PC-3 (cell line): ENCODE measurements at regions not wholly inside any gene's neighbourhood (a gene's known extent, or its start where the extent isn't known, plus 50 kb on each side); places are given as distances from the start of the nearest gene placed in this dataset.

Experiments used
- ATAC-seq: fragments of 200-7000 bp; cut with Tn5 transposase; 2 replicates; pipeline ENCODE4 v1.9.1; 2020; ENCODE audit warnings: mild to moderate bottlenecking, moderate library complexity
- BruUV-seq: library from RNA; stranded (reverse); fragments of 400-500 nt; replicated peaks from 2 replicates; lab custom pipeline; 2021; lab: Mats Ljungman, UMichigan
- CTCF ChIA-PET: fragments of 300-600 bp; sonication (Branson Sonifier 250); formaldehyde crosslinking; loops from one replicate; lab custom pipeline; 2022; ENCODE audit warnings: antibody characterized with exemption; lab: Charles Lee
- POLR2A ChIA-PET: fragments of 300-600 bp; sonication (Branson Sonifier 250); formaldehyde crosslinking; loops from one replicate; lab custom pipeline; 2022; ENCODE audit warnings: antibody characterized with exemption; ENCODE audit not compliant: unreplicated experiment; lab: Charles Lee
- DNase-seq: peaks from one replicate; pipeline ENCODE4 v3.0.0-alpha.2; 2015
- H2AFZ ChIP-seq: fragments of 300-600 bp; sonication (generic); 2 replicates; pipeline ENCODE4 v1.6.0; 2016; ENCODE audit warnings: antibody characterized with exemption, low read length
- H3F3A ChIP-seq: fragments of 300-600 bp; sonication (generic); one replicate; pipeline ENCODE4 v1.6.0; 2017; ENCODE audit warnings: antibody characterized with exemption, low read length, control low read depth, mild to moderate bottlenecking; ENCODE audit not compliant: unreplicated experiment
- H3K27ac ChIP-seq: fragments of 300-600 bp; sonication (generic); 2 replicates; pipeline ENCODE4 v1.5.1; 2016; ENCODE audit warnings: mild to moderate bottlenecking, low read length
- H3K27me3 ChIP-seq: fragments of 300-600 bp; sonication (generic); 2 replicates; pipeline ENCODE4 v1.6.1; 2016; ENCODE audit warnings: low read length, mixed read lengths
- H3K36me3 ChIP-seq: fragments of 300-600 bp; sonication (generic); 2 replicates; pipeline ENCODE4 v1.6.1; 2016; ENCODE audit warnings: low read depth, mixed run types, low read length, mixed read lengths
- H3K4me1 ChIP-seq: fragments of 300-600 bp; sonication (generic); 2 replicates; pipeline ENCODE4 v1.5.1; 2016; ENCODE audit warnings: low read length; ENCODE audit not compliant: insufficient read depth
- H3K4me2 ChIP-seq: fragments of 300-600 bp; sonication (generic); 2 replicates; pipeline ENCODE4 v1.6.0; 2016; ENCODE audit warnings: low read length
- H3K4me3 ChIP-seq: fragments of 300-600 bp; sonication (generic); 2 replicates; pipeline ENCODE4 v1.5.1; 2016; ENCODE audit warnings: mild to moderate bottlenecking, low read length, mixed read lengths
- H3K79me2 ChIP-seq: fragments of 300-600 bp; sonication (generic); 2 replicates; pipeline ENCODE4 v1.6.1; 2017; ENCODE audit warnings: low read length, mixed read lengths
- H3K9ac ChIP-seq: fragments of 300-600 bp; sonication (generic); 2 replicates; pipeline ENCODE4 v1.6.0; 2016; ENCODE audit warnings: mild to moderate bottlenecking, low read length
- H3K9me2 ChIP-seq: fragments of 300-600 bp; sonication (generic); replicated peaks from 2 replicates; pipeline ENCODE4 v1.6.1; 2016; ENCODE audit warnings: mixed run types, low read length, mixed read lengths
- H3K9me3 ChIP-seq: fragments of 300-600 bp; sonication (generic); 2 replicates; pipeline ENCODE4 v1.6.1; 2016; ENCODE audit warnings: low read length, mixed read lengths
- H4K20me1 ChIP-seq: fragments of 300-600 bp; sonication (generic); 2 replicates; pipeline ENCODE4 v1.6.1; 2016; ENCODE audit warnings: low read length, mixed read lengths
- CTCF ChIP-seq: fragments of 300-600 bp; sonication (generic); conservative IDR thresholded peaks from 2 replicates; pipeline ENCODE4 v1.5.1; 2017; ENCODE audit warnings: antibody characterized with exemption, low read depth, mild to moderate bottlenecking, low read length
- EZH2 ChIP-seq: fragments of 300-600 bp; sonication (generic); IDR thresholded peaks from one replicate; pipeline ENCODE4 v1.6.1; 2017; ENCODE audit warnings: antibody characterized with exemption, mild to moderate bottlenecking, low read length; ENCODE audit not compliant: unreplicated experiment
- EZH2phosphoT487 ChIP-seq: fragments of 300-600 bp; sonication (generic); IDR thresholded peaks from 2 replicates; pipeline ENCODE4 v1.6.1; 2018; ENCODE audit warnings: mild to moderate bottlenecking, antibody characterized with exemption, low read length, borderline replicate concordance
- intact Hi-C: fragments of 100-400 bp; cut with micrococcal nuclease; formaldehyde crosslinking; loops from 2 replicates; pipeline ENCODE4 v1.9.0; 2023

DNA sequence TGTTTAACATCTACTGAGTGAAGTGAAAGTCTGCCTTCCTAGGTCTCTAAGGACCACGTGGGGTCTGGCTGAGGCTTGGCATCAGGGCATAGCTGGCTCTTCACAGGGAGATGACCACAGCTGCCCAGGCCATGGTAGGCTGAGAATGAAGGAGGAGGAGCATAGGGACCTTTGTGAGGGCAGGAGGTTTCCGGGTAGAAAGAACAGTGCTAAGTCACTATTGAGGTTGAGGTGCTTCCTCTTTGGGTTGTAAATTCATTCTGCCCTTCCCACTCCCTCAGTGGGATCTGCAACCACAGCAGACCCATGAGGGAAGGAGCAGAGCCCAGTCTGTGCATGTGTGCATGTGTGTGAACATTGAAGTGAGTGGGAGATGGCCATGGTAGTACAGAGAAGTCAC lies 909.6 kb downstream of the VRK1 start:
- Histone ChIP-seq H3K9me3 (no peaks in the 10 kb centered on the region), H3K4me2 (no peak overlapping the region), H3K36me3 (no peaks in the 10 kb centered on the region), H3K4me1 (peaks cover 20% of the 10 kb centered on the region), H3K27me3 (no peaks in the 10 kb centered on the region), H3K4me3 (no peak overlapping the region), H3K79me2 (no peaks in the 10 kb centered on the region), H4K20me1 (no peaks in the 10 kb centered on the region), H3K27ac (no peak overlapping the region), H3K9ac (no peak overlapping the region), H3F3A (no peaks in the 10 kb centered on the region), H3K9me2 (no peaks in the 10 kb centered on the region), H2AFZ (no peak overlapping the region)
- intact Hi-C loops, result no loop called here
- no TSS peak for BruUV-seq
- TF ChIP-seq CTCF, result no peak
- no peak for TF ChIP-seq EZH2
- no peak for TF ChIP-seq EZH2phosphoT487
- no peak for DNase-seq
- ChIA-PET POLR2A (no interaction called here), CTCF (no interaction called here)
- no peak for ATAC-seq

- Histone ChIP-seq H4K20me1 (no peaks in the 10 kb centered on the region), H3K9me2 (no peaks in the 10 kb centered on the region), H3K27me3 (no peaks in the 10 kb centered on the region), H3K36me3 (no peaks in the 10 kb centered on the region), H2AFZ (no peak overlapping the region), H3K4me2 (no peak overlapping the region), H3K9me3 (no peaks in the 10 kb centered on the region), H3K4me1 (peaks cover 28% of the 10 kb centered on the region), H3K9ac (no peak overlapping the region), H3K79me2 (no peaks in the 10 kb centered on the region), H3K27ac (no peak overlapping the region), H3K4me3 (no peak overlapping the region), H3F3A (no peaks in the 10 kb centered on the region)
- CTCF ChIA-PET, result no interaction called here
- ATAC-seq, result no peak
- POLR2A ChIA-PET, result no interaction called here
- no TSS peak for BruUV-seq
- TF ChIP-seq CTCF, result no peak
- TF ChIP-seq EZH2phosphoT487, result no peak
- TF ChIP-seq EZH2, result no peak
- DNase-seq, result no peak
- intact Hi-C loops, result no loop called here
Observed at GRCh38 chr14:97707603-97708002, 910.4 kb downstream of the VRK1 start.

DNA sequence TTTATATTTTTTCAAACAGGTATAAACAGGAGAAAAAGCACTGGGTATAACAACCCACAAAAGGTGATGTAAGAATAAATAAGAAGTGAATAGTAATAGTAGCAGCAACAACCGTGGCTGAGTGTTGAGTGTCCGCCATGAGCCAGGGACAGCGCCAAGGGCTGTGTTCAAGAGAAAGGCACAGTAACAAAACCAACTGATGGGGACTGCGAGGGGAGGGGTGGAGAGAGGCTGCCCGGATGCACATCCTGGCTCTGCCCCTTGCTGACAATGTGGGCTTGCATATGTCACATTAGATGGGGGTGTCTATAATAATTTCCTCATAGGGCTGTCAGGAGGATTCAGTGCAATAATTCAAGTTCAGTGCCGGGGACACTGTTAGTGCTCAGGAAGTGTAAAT lies 912.4 kb downstream of the VRK1 start:
- Histone ChIP-seq H3K4me2 (no peak overlapping the region), H3K9me3 (no peaks in the 10 kb centered on the region), H4K20me1 (no peaks in the 10 kb centered on the region), H3K4me1 (peaks cover 36% of the 10 kb centered on the region), H3K36me3 (no peaks in the 10 kb centered on the region), H3K27ac (peak overlapping the region; percentile 97), H2AFZ (no peak overlapping the region), H3F3A (no peaks in the 10 kb centered on the region), H3K9ac (0 out of 2 replicates have a peak overlapping the region, but pooled peaks have one; percentile 84), H3K4me3 (no peak overlapping the region), H3K79me2 (no peaks in the 10 kb centered on the region), H3K9me2 (no peaks in the 10 kb centered on the region), H3K27me3 (no peaks in the 10 kb centered on the region)
- TF ChIP-seq EZH2phosphoT487 (no peak), EZH2 (no peak), CTCF (no peak)
- no TSS peak for BruUV-seq
- ATAC-seq (no peak), DNase-seq (no peak)
- POLR2A ChIA-PET, result no interaction called here
- intact Hi-C loops, result no loop called here
- CTCF ChIA-PET, result no interaction called here
